ENCODE measurements at regions not wholly inside any gene's neighbourhood (a gene's known extent, or its start where the extent isn't known, plus 50 kb on each side); places are given as distances from the start of the nearest gene placed in this dataset.

- no peak overlapping the region for H3K4me3 ChIP-seq
- BruUV-seq (replicated peaks): no TSS peak
- in situ Hi-C loops (cut with MboI) (no loop called here), intact Hi-C loops (cut with micrococcal nuclease; ENCODE audit: unreplicated experiment) (no loop called here)
- H3K27ac ChIP-seq (ENCODE audit: control insufficient read depth, insufficient read depth): no peak overlapping the region
- H3K9ac ChIP-seq (ENCODE audit: control insufficient read depth, insufficient read depth, low read length): no peak overlapping the region
- DNase-seq (ENCODE audit: low read depth, low spot score) (no peak), ATAC-seq (no peak), FAIRE-seq (no peak)
- no peaks in the 10 kb centered on the region for H3K27me3 ChIP-seq (replicated peaks in 1 of 2; ENCODE audit: control insufficient read depth in 2 of 2, insufficient read depth in 2 of 2, low read length in 1 of 2)
- H2AFZ ChIP-seq (ENCODE audit: control insufficient read depth, low read depth, low read length): no peak overlapping the region
- no peaks in the 10 kb centered on the region for H3K4me1 ChIP-seq (ENCODE audit: control insufficient read depth, insufficient read depth, low read length)
- ChIA-PET SMC1A (ENCODE audit: uncharacterized antibody, unreplicated experiment) (no interaction called here), POLR2A (no interaction called here), CTCF (interaction anchor here (1.0 kb wide), 1 partner anchor 166 kb away, joined by 3 read pairs; no protein-coding TSS in a partner anchor), RAD21 (ENCODE audit: unreplicated experiment) (no interaction called here)
- no peaks in the 10 kb centered on the region for H3K36me3 ChIP-seq (ENCODE audit: control insufficient read depth in 2 of 2, insufficient read depth in 2 of 2, low read length in 1 of 2)
- H3K9me3 ChIP-seq (replicated peaks; ENCODE audit: control insufficient read depth, insufficient read depth, low read length): no peaks in the 10 kb centered on the region; the same call in 2 of the 3 replicates
- no peaks in the 10 kb centered on the region for H4K20me1 ChIP-seq (ENCODE audit: control insufficient read depth, insufficient read depth)
- H3K4me2 ChIP-seq (ENCODE audit: control insufficient read depth, insufficient read depth): no peak overlapping the region
- WGBS (ENCODE audit: insufficient coverage, insufficient replicate concordance, low lambda C conversion rate, missing lambda C conversion rate): 14% methylated on average over 5 of the region's 5 CpGs
- no peaks in the 10 kb centered on the region for H3K79me2 ChIP-seq (ENCODE audit: control insufficient read depth, insufficient read depth, low read length)
- TF ChIP-seq ZZZ3 (IDR thresholded peaks at IDR 0.05; ENCODE audit: control insufficient read depth, insufficient read length, low read depth) (no peak), ZBED1 (IDR thresholded peaks at IDR 0.05; ENCODE audit: borderline replicate concordance) (no peak), HCFC1 (IDR thresholded peaks at IDR 0.05; ENCODE audit: low read length) (no peak), ZNF592 (IDR thresholded peaks at IDR 0.05) (no peak), MEF2A (IDR thresholded peaks at IDR 0.05; ENCODE audit: insufficient read depth, low read depth, low read length) (no peak), RB1 (IDR thresholded peaks at IDR 0.05; ENCODE audit: borderline replicate concordance) (no peak), RAD51 (IDR thresholded peaks at IDR 0.05) (no peak), ZNF274 (IDR thresholded peaks at IDR 0.05; ENCODE audit: insufficient read depth, insufficient read length) (no peak), MXI1 (IDR thresholded peaks at IDR 0.05; ENCODE audit: low read depth, low read length) (no peak), CUX1 (IDR thresholded peaks at IDR 0.05; ENCODE audit: insufficient replicate concordance, low read depth, low read length) (no peak), STAT1 (conservative IDR thresholded peaks at IDR 0.05) (no peak), SMAD1 (IDR thresholded peaks at IDR 0.05; ENCODE audit: low read depth, partially characterized antibody) (no peak), HSF1 (IDR thresholded peaks at IDR 0.05; ENCODE audit: low read depth, low read length) (no peak), IRF5 (IDR thresholded peaks at IDR 0.05; ENCODE audit: borderline replicate concordance) (no peak)
These were observed 576.2 kb downstream of the UQCRFS1 start for GRCh38 chr19:28636706-28637105.
